Keratinocyte (primary cell): ENCODE measurements at regions not wholly inside any gene's neighbourhood (a gene's known extent, or its start where the extent isn't known, plus 50 kb on each side); places are given as distances from the start of the nearest gene placed in this dataset.

ENCODE experiments used
- CTCF ChIP-seq, 3 experiments: IDR thresholded peaks in 1 of 3; conservative IDR thresholded peaks in 1 of 3; optimal IDR thresholded peaks in 1 of 3; 2 replicates in 2 of 3; 3 replicates in 1 of 3; pipeline versions ENCODE3 to v1.5.1; 2011; ENCODE audit warnings: low read length in 3 of 3, mild to moderate bottlenecking in 3 of 3, moderate library complexity in 2 of 3, control low read depth in 1 of 3, inconsistent platforms in 1 of 3; ENCODE audit not compliant: insufficient read depth in 2 of 3; ENCODE audit errors: extremely low read depth in 1 of 3
- EZH2 ChIP-seq: IDR thresholded peaks from one replicate; pipeline ENCODE4 v1.6.1; 2012; ENCODE audit warnings: inconsistent platforms, mild to moderate bottlenecking, low read length, moderate library complexity

- no peak for TF ChIP-seq CTCF (optimal IDR thresholded peaks at IDR 0.05 in 1 of 3, IDR thresholded peaks at IDR 0.05 in 1 of 3, conservative IDR thresholded peaks at IDR 0.05 in 1 of 3; ENCODE audit: extremely low read depth in 1 of 3, insufficient read depth in 2 of 3, low read length in 3 of 3)
- TF ChIP-seq EZH2 = no peak
Measured at GRCh38 chr10:108434559-108435252, 1270.2 kb upstream of the SORCS1 start.
